H9 (cell line): ENCODE measurements at regions not wholly inside any gene's neighbourhood (a gene's known extent, or its start where the extent isn't known, plus 50 kb on each side); places are given as distances from the start of the nearest gene placed in this dataset.

ENCODE experiments used
- DNase-seq: peaks from one replicate; pipeline ENCODE4 v3.0.0-alpha.2; 2017
- H2AFZ ChIP-seq: one replicate; pipeline ENCODE4 v1.6.1; 2013; ENCODE audit warnings: mild to moderate bottlenecking, low read length, control low read depth, moderate library complexity
- H2AK5ac ChIP-seq: 2 replicates; pipeline ENCODE4 v1.6.1; 2013; ENCODE audit warnings: low read length, control low read depth, mixed read lengths; ENCODE audit not compliant: insufficient read length
- H2BK120ac ChIP-seq: one replicate; pipeline ENCODE4 v1.6.1; 2013; ENCODE audit warnings: low read depth, mild to moderate bottlenecking, low read length, control low read depth, inconsistent platforms; ENCODE audit not compliant: poor library complexity, severe bottlenecking
- H2BK12ac ChIP-seq: 2 replicates; pipeline ENCODE4 v1.6.1; 2013; ENCODE audit warnings: low read length, control low read depth, mixed read lengths, low read depth; ENCODE audit not compliant: insufficient read length
- H2BK15ac ChIP-seq: 2 replicates; pipeline ENCODE4 v1.6.1; 2013; ENCODE audit warnings: low read depth, low read length, control low read depth
- H2BK20ac ChIP-seq: one replicate; pipeline ENCODE4 v1.6.1; 2013; ENCODE audit warnings: low read depth, mild to moderate bottlenecking, low read length, control low read depth, inconsistent platforms; ENCODE audit not compliant: poor library complexity, severe bottlenecking
- H2BK5ac ChIP-seq: 2 replicates; pipeline ENCODE4 v1.6.1; 2013; ENCODE audit warnings: low read length, control low read depth, mixed read lengths; ENCODE audit not compliant: insufficient read length
- H3K14ac ChIP-seq: 2 replicates; pipeline ENCODE4 v1.6.1; 2013; ENCODE audit warnings: low read length, control low read depth; ENCODE audit not compliant: insufficient read depth
- H3K18ac ChIP-seq: 2 replicates; pipeline ENCODE4 v1.6.1; 2013; ENCODE audit warnings: low read depth, mild to moderate bottlenecking, mixed read lengths, low read length, control low read depth; ENCODE audit not compliant: insufficient read length
- H3K23ac ChIP-seq: 2 replicates; pipeline ENCODE4 v1.6.1; 2013; ENCODE audit warnings: low read length, control low read depth, mixed read lengths, low read depth; ENCODE audit not compliant: insufficient read length
- H3K23me2 ChIP-seq: 2 replicates; pipeline ENCODE4 v1.6.1; 2013; ENCODE audit warnings: low read depth, mild to moderate bottlenecking, mixed read lengths, low read length, control low read depth; ENCODE audit not compliant: insufficient read length, poor library complexity, severe bottlenecking
- H3K27ac ChIP-seq: 2 replicates; pipeline ENCODE4 v1.5.1; 2013; ENCODE audit warnings: low read length, control low read depth, mixed read lengths, low read depth; ENCODE audit not compliant: insufficient read length
- H3K27me3 ChIP-seq: 2 replicates; pipeline ENCODE4 v1.6.1; 2013; ENCODE audit warnings: low read length, control low read depth, inconsistent platforms; ENCODE audit not compliant: insufficient read depth
- H3K4ac ChIP-seq: 2 replicates; pipeline ENCODE4 v1.6.1; 2013; ENCODE audit warnings: low read depth, mild to moderate bottlenecking, control low read depth, inconsistent platforms, low read length, moderate library complexity
- H3K4me1 ChIP-seq: 2 replicates; pipeline ENCODE4 v1.6.1; 2013; ENCODE audit warnings: low read length, control low read depth, inconsistent platforms; ENCODE audit not compliant: insufficient read depth
- H3K4me2 ChIP-seq: 2 replicates; pipeline ENCODE4 v1.6.1; 2013; ENCODE audit warnings: low read length, control low read depth, mixed read lengths; ENCODE audit not compliant: insufficient read length, insufficient read depth
- H3K56ac ChIP-seq: 2 replicates; pipeline ENCODE4 v1.6.1; 2013; ENCODE audit warnings: low read depth, mild to moderate bottlenecking, mixed read lengths, low read length, control low read depth; ENCODE audit not compliant: insufficient read length
- H3K79me1 ChIP-seq: 2 replicates; pipeline ENCODE4 v1.6.1; 2013; ENCODE audit warnings: low read depth, mild to moderate bottlenecking, moderate library complexity, low read length, control low read depth, inconsistent platforms; ENCODE audit not compliant: insufficient read depth, poor library complexity, severe bottlenecking
- H3K79me2 ChIP-seq: 2 replicates; pipeline ENCODE4 v1.6.1; 2013; ENCODE audit warnings: low read length, control low read depth, inconsistent platforms; ENCODE audit not compliant: insufficient read depth
- H3K9ac ChIP-seq: 2 replicates; pipeline ENCODE4 v1.6.1; 2013; ENCODE audit warnings: low read length, control low read depth, mixed read lengths; ENCODE audit not compliant: insufficient read length; ENCODE audit errors: extremely low read depth
- H3K9me3 ChIP-seq: one replicate; pipeline ENCODE4 v1.6.1; 2013; ENCODE audit warnings: low read depth, low read length, inconsistent platforms; ENCODE audit not compliant: control insufficient read depth
- H3T11ph ChIP-seq: one replicate; pipeline ENCODE4 v1.6.1; 2013; ENCODE audit warnings: mild to moderate bottlenecking, low read length, control low read depth, inconsistent platforms
- H4K20me1 ChIP-seq: one replicate; pipeline ENCODE4 v1.6.1; 2013; ENCODE audit not compliant: control insufficient read depth, insufficient read length, insufficient read depth
- H4K5ac ChIP-seq: 2 replicates; pipeline ENCODE4 v1.6.1; 2013; ENCODE audit warnings: low read depth, mild to moderate bottlenecking, mixed read lengths, low read length, control low read depth; ENCODE audit not compliant: insufficient read length
- H4K8ac ChIP-seq: replicated peaks from 2 replicates; pipeline ENCODE4 v1.6.1; 2013; ENCODE audit warnings: low read length, control low read depth, mixed read lengths, low read depth; ENCODE audit not compliant: insufficient read length
- H4K91ac ChIP-seq: 2 replicates; pipeline ENCODE4 v1.6.1; 2013; ENCODE audit warnings: low read depth, mild to moderate bottlenecking, moderate library complexity, mixed read lengths, low read length, control low read depth; ENCODE audit not compliant: insufficient read length
- H3K27ac Mint-ChIP-seq, 3 experiments: 2 replicates in 2 of 3; 3 replicates in 1 of 3; pipeline ENCODE4 v1.8.0; 2020 to 2021; ENCODE audit warnings: mixed read lengths in 3 of 3, mild to moderate bottlenecking in 1 of 3, moderate library complexity in 1 of 3
- H3K27me3 Mint-ChIP-seq: 2 replicates; pipeline ENCODE4 v1.8.0; 2021; ENCODE audit warnings: low read depth, mild to moderate bottlenecking, moderate library complexity, mixed read lengths
- H3K36me3 Mint-ChIP-seq, 3 experiments: 2 replicates in 2 of 3; 3 replicates in 1 of 3; pipeline ENCODE4 v1.8.0; 2020 to 2021; ENCODE audit warnings: low read depth in 3 of 3, mixed read lengths in 3 of 3; ENCODE audit not compliant: insufficient read depth in 1 of 3
- H3K4me1 Mint-ChIP-seq, 2 experiments: 2 replicates each; pipeline ENCODE4 v1.8.0; 2020; ENCODE audit warnings: mixed read lengths in 2 of 2
- H3K4me3 Mint-ChIP-seq, 2 experiments: 2 replicates in 1 of 2; 3 replicates in 1 of 2; pipeline ENCODE4 v1.8.0; 2020 to 2021; ENCODE audit warnings: mild to moderate bottlenecking in 2 of 2, mixed read lengths in 2 of 2, moderate library complexity in 1 of 2
- H3K9me3 Mint-ChIP-seq, 2 experiments: 2 replicates in 1 of 2; 3 replicates in 1 of 2; pipeline ENCODE4 v1.8.0; 2020; ENCODE audit warnings: mild to moderate bottlenecking in 2 of 2, mixed read lengths in 2 of 2, moderate library complexity in 1 of 2
- CTCF ChIP-seq: fragments of 200-600 bp; sonication (generic); conservative IDR thresholded peaks from 3 replicates; pipeline ENCODE4 v1.8.0; 2021; ENCODE audit warnings: antibody characterized with exemption, mild to moderate bottlenecking
- WGBS: extraction: QIAGEN DNeasy Blood & Tissue Kit; methylation state at CpG from one replicate; pipeline ENCODE4 v1.1.7; 2013; ENCODE audit warnings: missing lambda C conversion rate, low lambda C conversion rate, mixed read lengths; ENCODE audit not compliant: insufficient read length; ENCODE audit errors: extremely low coverage; 5-methylcytosine and 5-hydroxymethylcytosine counted together

GRCh38 chr3:101954361-101954760 lies 105.0 kb downstream of the NFKBIZ start:
- no peak overlapping the region for H4K8ac ChIP-seq
- no peak overlapping the region for H2AFZ ChIP-seq
- no peaks in the 10 kb centered on the region for H3K79me1 ChIP-seq
- DNase-seq: no peak
- Mint-ChIP-seq H3K27me3 (no peaks in the 10 kb centered on the region), H3K9me3 (no peaks in the 10 kb centered on the region), H3K4me3 (no peak overlapping the region), H3K27ac (no peak overlapping the region), H3K36me3 (no peaks in the 10 kb centered on the region), H3K4me1 (no peaks in the 10 kb centered on the region)
- H2BK12ac ChIP-seq: no peak overlapping the region
- no peak overlapping the region for H4K5ac ChIP-seq
- no peak overlapping the region for H2BK120ac ChIP-seq
- WGBS: no CpG with 5 or more reads among the region's 6 CpGs
- no peak overlapping the region for H3K56ac ChIP-seq
- no peaks in the 10 kb centered on the region for H3K23me2 ChIP-seq
- no peaks in the 10 kb centered on the region for H3K4me1 ChIP-seq
- H3T11ph ChIP-seq: no peak overlapping the region
- H3K23ac ChIP-seq: no peak overlapping the region
- H2BK20ac ChIP-seq: no peak overlapping the region
- no peak overlapping the region for H2BK15ac ChIP-seq
- no peak overlapping the region for H4K91ac ChIP-seq
- no peaks in the 10 kb centered on the region for H4K20me1 ChIP-seq
- no peak overlapping the region for H2BK5ac ChIP-seq
- no peaks in the 10 kb centered on the region for H3K27me3 ChIP-seq
- no peak overlapping the region for H3K18ac ChIP-seq
- no peaks in the 10 kb centered on the region for H3K79me2 ChIP-seq
- no peak for TF ChIP-seq CTCF
- H3K4ac ChIP-seq: no peak overlapping the region
- no peak overlapping the region for H3K14ac ChIP-seq
- no peak overlapping the region for H3K27ac ChIP-seq
- H3K4me2 ChIP-seq: no peak overlapping the region
- no peak overlapping the region for H3K9ac ChIP-seq
- H3K9me3 ChIP-seq: no peaks in the 10 kb centered on the region
- no peak overlapping the region for H2AK5ac ChIP-seq
